AG10803 (cell line): ENCODE measurements at regions not wholly inside any gene's neighbourhood (a gene's known extent, or its start where the extent isn't known, plus 50 kb on each side); places are given as distances from the start of the nearest gene placed in this dataset.
A peak's percentile ranks its signal among the peaks of the same experiment; 100 is the strongest.

Experiments
- DNase-seq: peaks from one replicate; pipeline ENCODE4 v3.0.0; 2010; ENCODE audit warnings: low read depth
- H3K4me3 ChIP-seq: 2 replicates; pipeline ENCODE4 v1.5.1; 2011; ENCODE audit warnings: mild to moderate bottlenecking, low read length, control low read depth
- TF ChIP-seq, protein P1 (sequence below): conservative IDR thresholded peaks from 2 replicates; pipeline ENCODE4 v1.5.1; 2011; ENCODE audit warnings: mild to moderate bottlenecking, low read length, control low read depth, inconsistent platforms

DNA sequence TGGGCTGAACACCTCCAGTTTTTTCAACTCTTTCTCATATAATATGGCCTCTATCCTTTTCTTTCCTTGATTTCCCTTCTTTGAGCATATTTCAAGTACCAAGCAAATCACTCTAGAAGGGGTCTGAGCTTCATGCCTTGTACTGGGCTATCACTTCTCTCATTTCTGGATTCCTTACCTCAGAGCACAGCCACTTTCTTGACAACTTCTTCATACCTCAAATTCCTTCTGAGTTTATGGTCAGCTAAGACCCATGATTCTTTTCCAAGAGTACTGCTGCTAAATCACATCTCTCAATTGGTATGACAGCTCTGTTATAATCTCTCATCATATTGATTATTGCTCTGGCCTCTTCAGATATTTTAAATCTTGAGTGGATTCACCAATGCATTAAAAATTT, 224.8 kb upstream of the ZBED5 start:
- H3K4me3 ChIP-seq = no peak overlapping the region
- no peak for DNase-seq
- TF ChIP-seq, protein P1, sequence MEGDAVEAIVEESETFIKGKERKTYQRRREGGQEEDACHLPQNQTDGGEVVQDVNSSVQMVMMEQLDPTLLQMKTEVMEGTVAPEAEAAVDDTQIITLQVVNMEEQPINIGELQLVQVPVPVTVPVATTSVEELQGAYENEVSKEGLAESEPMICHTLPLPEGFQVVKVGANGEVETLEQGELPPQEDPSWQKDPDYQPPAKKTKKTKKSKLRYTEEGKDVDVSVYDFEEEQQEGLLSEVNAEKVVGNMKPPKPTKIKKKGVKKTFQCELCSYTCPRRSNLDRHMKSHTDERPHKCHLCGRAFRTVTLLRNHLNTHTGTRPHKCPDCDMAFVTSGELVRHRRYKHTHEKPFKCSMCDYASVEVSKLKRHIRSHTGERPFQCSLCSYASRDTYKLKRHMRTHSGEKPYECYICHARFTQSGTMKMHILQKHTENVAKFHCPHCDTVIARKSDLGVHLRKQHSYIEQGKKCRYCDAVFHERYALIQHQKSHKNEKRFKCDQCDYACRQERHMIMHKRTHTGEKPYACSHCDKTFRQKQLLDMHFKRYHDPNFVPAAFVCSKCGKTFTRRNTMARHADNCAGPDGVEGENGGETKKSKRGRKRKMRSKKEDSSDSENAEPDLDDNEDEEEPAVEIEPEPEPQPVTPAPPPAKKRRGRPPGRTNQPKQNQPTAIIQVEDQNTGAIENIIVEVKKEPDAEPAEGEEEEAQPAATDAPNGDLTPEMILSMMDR = no peak

DNA sequence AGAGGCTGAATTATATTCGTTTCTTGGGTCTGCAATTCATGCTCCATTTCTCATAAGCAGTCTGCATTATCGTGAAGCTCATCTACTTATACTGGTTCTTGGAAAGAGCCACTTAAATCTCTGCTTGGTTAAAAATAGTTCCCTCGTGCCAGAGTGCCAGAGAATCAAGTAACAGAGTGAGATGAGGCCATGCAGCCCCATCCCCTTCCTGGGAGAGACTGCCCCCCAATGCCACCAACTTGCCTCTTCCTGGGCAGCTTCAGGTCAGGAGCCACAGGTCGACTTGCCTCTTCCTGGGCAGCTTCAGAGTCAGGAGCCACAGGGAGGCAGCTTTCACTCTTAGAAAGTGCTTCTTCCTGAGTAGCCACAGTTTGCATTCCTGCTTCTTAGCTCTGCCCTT, 223.9 kb upstream of the ZBED5 start:
- TF ChIP-seq, protein P1 = no peak
- no peak overlapping the region for H3K4me3 ChIP-seq
- DNase-seq = no peak

DNA sequence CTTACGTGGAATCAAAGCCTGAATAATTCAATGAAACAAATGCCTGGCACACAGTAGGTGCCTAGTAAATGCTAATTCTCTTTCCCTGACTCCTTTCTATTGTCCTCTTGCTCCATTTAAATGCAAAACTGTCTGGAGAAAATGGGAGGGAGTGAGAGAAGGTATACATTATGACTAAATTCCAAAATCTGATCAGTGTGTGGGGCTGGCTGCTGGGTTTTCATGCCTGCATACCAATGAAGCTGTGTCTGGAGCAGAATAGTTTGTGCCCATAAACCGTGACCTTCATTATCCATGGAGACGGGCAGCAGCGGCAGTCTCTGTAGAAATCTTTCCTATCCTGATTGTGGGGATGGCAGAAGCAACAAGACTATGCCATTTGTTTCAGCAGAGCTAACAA, 223.4 kb upstream of the ZBED5 start:
- H3K4me3 ChIP-seq = no peak overlapping the region
- TF ChIP-seq, protein P1 = no peak
- no peak for DNase-seq

DNA sequence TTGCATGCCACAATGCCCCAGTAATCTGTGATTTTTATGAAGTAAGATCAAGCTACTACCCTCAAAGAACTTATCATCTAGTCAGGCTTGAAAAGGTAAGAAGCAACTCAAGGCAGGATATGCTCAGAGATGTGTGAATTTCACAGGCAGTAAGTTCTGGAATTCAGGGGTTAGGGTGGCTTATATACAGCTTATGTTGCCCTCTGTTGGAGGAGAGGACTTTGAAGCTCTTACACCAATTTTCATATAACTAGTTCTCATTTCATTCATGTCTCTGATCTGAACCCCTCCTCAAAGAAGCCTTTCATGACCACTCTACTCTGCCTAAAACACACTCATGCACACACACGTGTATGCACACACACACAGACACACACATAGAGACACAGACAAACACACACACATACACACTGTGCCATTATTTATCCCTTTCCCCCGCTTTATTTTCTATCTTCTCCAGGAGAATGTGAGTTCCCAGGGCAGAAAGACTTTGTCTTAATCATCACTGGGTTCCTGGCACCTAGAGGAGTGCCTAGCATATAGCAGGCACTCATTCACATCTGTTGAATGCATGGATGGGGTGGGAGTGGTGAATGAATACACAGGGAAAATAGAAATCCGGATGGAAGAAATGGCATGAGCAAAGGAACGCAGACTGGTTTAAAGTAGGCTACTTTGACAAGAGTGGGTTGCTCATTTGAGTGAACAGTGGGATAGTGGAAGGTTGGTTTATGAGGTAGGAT, 220.7 kb upstream of the ZBED5 start:
- peak; percentile 19 for DNase-seq
- no peak overlapping the region for H3K4me3 ChIP-seq
- TF ChIP-seq, protein P1 = no peak; the same call in 1 of the 2 replicates

GRCh38 chr11:11077898-11078297, 220.0 kb upstream of the ZBED5 start:
- TF ChIP-seq, protein P1 = no peak
- DNase-seq = no peak
- no peak overlapping the region for H3K4me3 ChIP-seq

GRCh38 chr11:11076879-11077278, 219.0 kb upstream of the ZBED5 start:
- DNase-seq = no peak
- TF ChIP-seq, protein P1 = no peak
- no peak overlapping the region for H3K4me3 ChIP-seq

DNA sequence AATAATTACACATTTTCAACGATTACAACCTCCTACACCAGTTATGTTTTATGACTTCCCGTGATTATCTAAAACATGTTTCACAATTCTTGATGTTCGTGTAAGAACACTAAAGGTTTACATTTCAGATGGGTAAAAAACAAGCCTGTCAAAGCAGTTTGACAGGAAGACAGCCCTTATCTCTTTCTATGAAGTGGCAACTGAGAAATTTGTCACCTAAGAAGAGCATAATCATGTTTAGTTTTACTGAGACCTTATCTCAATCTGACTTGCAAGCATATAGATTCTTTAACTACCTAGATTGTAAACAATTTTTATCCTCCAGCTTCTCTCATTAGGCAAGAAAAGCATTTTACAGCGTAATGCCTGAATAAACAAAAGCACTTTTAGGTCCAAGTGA, 218.4 kb upstream of the ZBED5 start:
- DNase-seq = no peak
- TF ChIP-seq, protein P1 = no peak
- H3K4me3 ChIP-seq = no peak overlapping the region
